COLO829 (cell line): ENCODE measurements at regions not wholly inside any gene's neighbourhood (a gene's known extent, or its start where the extent isn't known, plus 50 kb on each side); places are given as distances from the start of the nearest gene placed in this dataset.
"Not testable (repeated sequence)": the region's sequence is repeated elsewhere in the genome, so short reads cannot be mapped to it uniquely, and the experiment has no call there.

Experiments
- DNase-seq: peaks from one replicate; pipeline ENCODE4 v3.0.0; 2012; ENCODE audit warnings: low spot score

GRCh38 chr4:3365326-3365725 lies 72.5 kb downstream of the RGS12 start:
- no peak for DNase-seq

- no peak for DNase-seq
Observed at GRCh38 chr4:3365871-3366842, 73.3 kb downstream of the RGS12 start.

- DNase-seq = no peak
Observed at GRCh38 chr4:3366893-3367775, 74.3 kb downstream of the RGS12 start.

GRCh38 chr4:3367866-3368265 lies 73.9 kb upstream of the HGFAC start:
- DNase-seq = no peak

- no peak for DNase-seq
Observed at GRCh38 chr4:3368334-3368733, 73.4 kb upstream of the HGFAC start.

- DNase-seq = no peak
Observed at GRCh38 chr4:3368841-3369760, 72.7 kb upstream of the HGFAC start.

GRCh38 chr4:3369781-3370674 lies 71.7 kb upstream of the HGFAC start:
- DNase-seq = no peak

- no peak for DNase-seq
Observed at GRCh38 chr4:3371033-3372001, 70.5 kb upstream of the HGFAC start.

- DNase-seq = no peak
Observed at GRCh38 chr4:3372264-3372932, 69.4 kb upstream of the HGFAC start.

GRCh38 chr4:3372933-3373465 lies 68.8 kb upstream of the HGFAC start:
- no peak for DNase-seq

- no peak for DNase-seq
Observed at GRCh38 chr4:3373468-3373867, 68.3 kb upstream of the HGFAC start.

GRCh38 chr4:3374011-3374645 lies 67.6 kb upstream of the HGFAC start:
- DNase-seq = no peak

GRCh38 chr4:3374667-3375066 lies 67.1 kb upstream of the HGFAC start:
- DNase-seq = no peak

GRCh38 chr4:3375688-3376087 lies 66.1 kb upstream of the HGFAC start:
- DNase-seq = no peak

- DNase-seq = no peak
Observed at GRCh38 chr4:3376266-3376665, 65.5 kb upstream of the HGFAC start.

- DNase-seq = no peak
Observed at GRCh38 chr4:3377557-3377956, 64.2 kb upstream of the HGFAC start.

GRCh38 chr4:3380336-3380735 lies 61.4 kb upstream of the HGFAC start:
- not testable (repeated sequence) for DNase-seq

- DNase-seq = not testable (repeated sequence)
Observed at GRCh38 chr4:3381208-3381607, 60.6 kb upstream of the HGFAC start.
